ENCODE measurements at regions not wholly inside any gene's neighbourhood (a gene's known extent, or its start where the extent isn't known, plus 50 kb on each side); places are given as distances from the start of the nearest gene placed in this dataset.
"Not testable (repeated sequence)": the region's sequence is repeated elsewhere in the genome, so short reads cannot be mapped to it uniquely, and the experiment has no call there.

- DNase-seq: not testable (repeated sequence)
Measured at GRCh38 chr13:52324831-52325230, 81.1 kb downstream of the THSD1 start.

- no peak for DNase-seq
Measured at GRCh38 chr13:52319876-52320275, 86.1 kb downstream of the THSD1 start.

GRCh38 chr13:52309833-52310232, 96.1 kb downstream of the THSD1 start:
- not testable (repeated sequence) for DNase-seq

DNA sequence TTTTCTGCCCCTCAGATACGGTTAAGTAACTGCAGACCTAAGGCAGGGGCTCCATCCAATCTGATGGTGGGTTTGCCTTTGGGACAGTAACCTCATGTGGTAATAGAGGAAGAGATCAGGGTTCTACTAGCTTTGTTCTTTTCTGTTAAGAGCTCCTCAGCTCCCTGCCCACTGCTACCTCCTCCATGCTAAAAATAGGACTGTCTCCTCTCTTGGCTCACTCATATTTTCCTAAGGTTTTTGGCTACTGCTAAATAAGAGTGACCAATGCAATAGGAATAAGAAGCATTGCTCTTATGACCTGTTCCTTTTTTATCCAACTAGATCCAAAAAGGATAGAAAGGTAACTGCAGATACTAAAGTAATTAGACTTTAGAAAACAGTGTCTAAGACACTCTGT, 99.6 kb downstream of the THSD1 start:
- DNase-seq: not testable (repeated sequence)

- not testable (repeated sequence) for DNase-seq
Measured at GRCh38 chr13:52303098-52303497, 102.9 kb downstream of the THSD1 start.

DNA sequence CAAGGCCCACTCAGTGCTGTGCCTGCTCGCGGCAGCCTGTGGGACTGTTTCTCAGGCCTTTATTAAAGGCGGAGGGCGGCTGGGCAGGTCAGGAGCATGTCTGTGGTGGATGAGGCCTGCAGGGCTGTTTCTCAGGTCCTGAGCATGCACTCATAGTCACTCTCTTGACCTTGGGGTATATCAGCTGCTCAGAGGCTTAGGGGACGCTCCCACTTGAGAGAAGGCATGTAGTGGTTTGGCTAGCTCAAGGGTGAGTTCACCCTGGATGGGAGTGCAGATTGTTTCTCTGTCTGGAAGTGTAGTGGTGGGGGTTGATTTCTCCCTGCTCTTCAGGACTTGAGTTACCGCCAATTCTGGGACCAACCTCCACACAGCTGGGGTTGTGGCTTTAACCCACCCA, 103.3 kb downstream of the THSD1 start:
- DNase-seq: not testable (repeated sequence)

- not testable (repeated sequence) for DNase-seq
Measured at GRCh38 chr13:52301810-52302400, 104.1 kb downstream of the THSD1 start.

GRCh38 chr13:52298079-52298661, 107.8 kb downstream of the THSD1 start:
- not testable (repeated sequence) for DNase-seq

GRCh38 chr13:52288891-52289290, 117.1 kb downstream of the THSD1 start:
- not testable (repeated sequence) for DNase-seq

DNA sequence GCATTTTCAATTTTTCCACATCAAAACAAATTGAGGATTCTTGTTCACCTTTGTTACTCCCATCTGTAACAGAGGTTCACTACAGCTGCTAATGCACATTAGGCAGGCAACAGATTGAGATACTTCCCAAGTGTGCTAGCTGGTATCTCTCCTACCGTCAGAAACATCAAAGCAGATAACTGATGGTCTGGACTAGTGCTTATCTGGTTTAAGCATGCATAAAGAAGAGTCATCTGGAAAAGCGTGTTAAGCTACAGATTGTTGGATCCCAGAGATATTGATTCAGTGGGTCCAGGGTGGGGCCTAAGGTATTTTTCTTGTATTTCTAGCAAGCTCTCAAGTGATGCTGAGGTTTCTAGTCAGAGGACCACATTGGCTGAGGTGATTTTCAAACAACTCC, 122.0 kb upstream of the NEK3 start:
- DNase-seq: not testable (repeated sequence)

DNA sequence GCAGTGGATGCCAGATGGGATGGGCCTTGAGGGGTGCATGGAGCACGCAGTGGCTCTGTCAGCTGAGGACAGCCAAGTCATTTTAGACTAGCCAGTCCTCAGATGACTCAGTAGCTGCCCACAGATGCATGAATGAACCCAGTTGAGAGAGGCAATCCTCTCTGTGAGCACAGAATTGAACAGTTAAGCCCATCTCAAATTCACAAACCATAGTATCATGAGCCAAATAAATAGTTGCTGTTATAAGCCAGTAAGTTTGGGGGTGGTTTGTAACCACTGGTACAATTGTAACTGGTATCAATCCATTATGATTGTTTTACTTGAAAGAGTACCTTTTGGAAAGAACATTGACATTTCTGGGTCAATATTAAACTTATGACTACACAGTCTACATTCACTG, 120.0 kb upstream of the NEK3 start:
- not testable (repeated sequence) for DNase-seq

- DNase-seq: not testable (repeated sequence)
Measured at GRCh38 chr13:52254299-52254698, 94.9 kb upstream of the NEK3 start.

GRCh38 chr13:52240752-52241151, 81.4 kb upstream of the NEK3 start:
- DNase-seq: not testable (repeated sequence)

DNA sequence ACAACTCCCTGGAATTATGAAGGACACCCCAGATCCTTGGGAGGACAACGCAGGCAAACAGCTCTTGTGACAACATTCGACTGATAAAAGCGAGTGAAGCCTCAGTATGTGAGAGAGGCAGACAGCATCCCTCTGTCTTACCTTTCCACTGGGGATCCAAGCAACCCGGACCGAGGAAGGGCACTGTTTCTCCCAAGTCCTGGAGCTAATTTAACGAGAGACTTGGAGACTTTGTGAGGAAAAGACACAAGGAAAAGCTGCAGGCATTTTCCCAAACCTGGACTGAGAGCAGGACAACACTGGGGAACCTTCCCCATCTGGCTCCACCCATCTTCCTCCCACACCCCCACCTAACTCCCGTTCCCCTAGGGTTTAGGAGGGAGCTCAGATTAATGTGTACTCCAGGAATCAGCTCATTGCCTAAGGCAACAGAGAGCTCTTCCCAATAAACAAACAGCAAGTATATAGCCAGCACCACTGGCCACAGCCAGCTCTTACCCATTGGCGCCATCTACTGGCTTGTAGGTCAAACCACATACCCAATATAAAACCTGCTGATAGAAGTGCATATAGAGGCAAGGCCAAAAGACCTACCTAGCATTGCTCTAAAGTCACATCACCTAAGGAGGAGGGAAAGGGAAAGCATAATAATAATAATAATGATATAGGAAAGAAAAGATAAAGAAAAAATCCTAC, 76.7 kb upstream of the NEK3 start:
- DNase-seq: peak; percentile 52

DNA sequence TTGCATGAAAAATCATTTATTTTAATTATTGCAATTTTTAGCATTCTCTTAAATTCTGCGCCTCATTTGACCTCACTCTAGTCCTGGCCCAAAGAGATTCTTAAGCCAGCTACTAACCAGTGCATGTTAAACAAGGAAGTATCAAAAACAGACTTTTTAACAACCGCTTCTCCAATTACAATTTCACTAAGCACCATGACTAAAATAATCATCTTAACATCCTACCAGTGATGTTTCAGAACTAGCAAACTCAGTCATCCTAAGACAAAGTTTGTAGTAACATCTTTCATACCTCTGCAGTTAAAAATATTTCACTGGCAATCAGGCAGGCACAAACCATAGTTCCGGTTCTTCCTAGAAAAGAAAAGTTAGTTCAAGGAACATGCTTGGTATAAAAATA, 75.5 kb upstream of the NEK3 start:
- not testable (repeated sequence) for DNase-seq

DNA sequence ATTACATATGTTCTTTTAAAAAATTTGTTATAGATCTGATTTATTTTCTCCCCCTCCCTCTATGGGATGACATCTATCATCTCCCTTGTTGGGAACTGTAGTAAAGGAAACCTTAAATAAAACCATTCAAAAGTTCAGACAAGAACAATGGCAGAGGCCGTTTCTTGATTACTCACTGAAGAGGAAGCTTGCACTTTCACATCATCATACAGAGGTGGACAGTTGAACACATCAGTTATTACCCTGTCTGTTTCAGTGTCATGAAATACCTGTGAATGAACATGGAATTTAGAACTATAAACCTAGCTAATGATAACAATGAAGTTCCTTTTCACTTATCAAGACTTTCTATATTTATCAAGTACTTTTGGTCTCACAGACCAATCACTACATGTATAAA, 63.7 kb upstream of the NEK3 start:
- DNase-seq: not testable (repeated sequence)

- not testable (repeated sequence) for DNase-seq
Measured at GRCh38 chr13:52213920-52214319, 54.5 kb upstream of the NEK3 start.

GRCh38 chr13:52212886-52213285, 53.5 kb upstream of the NEK3 start:
- not testable (repeated sequence) for DNase-seq

DNA sequence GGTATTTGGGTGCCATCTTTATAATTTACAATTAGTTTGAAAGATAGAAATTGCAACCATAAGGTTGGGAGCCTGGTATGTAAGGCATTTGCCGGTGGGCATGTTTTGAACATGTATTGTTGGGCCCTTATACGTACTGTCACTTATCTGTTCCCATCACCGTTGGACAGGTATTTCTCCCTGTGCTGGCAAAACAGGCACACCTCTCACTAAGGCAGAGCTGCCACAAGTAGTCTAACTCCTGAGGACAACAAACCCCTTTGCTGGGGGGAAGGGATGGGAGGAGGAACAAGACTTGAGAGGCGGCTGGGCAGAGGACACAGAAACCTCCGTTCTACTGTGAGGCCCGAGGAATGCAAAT, 52.0 kb upstream of the NEK3 start:
- not testable (repeated sequence) for DNase-seq

GRCh38 chr13:52210564-52211415, 51.4 kb upstream of the NEK3 start:
- DNase-seq: not testable (repeated sequence)

All from NCI-H1105 treated with DMSO at 0.1 percent for 48 hours (cell line).